VCaP (cell line): ENCODE measurements at regions not wholly inside any gene's neighbourhood (a gene's known extent, or its start where the extent isn't known, plus 50 kb on each side); places are given as distances from the start of the nearest gene placed in this dataset.

Experiments used
- H3K27ac ChIP-seq: fragments of 450-650 bp; 2 replicates; pipeline ENCODE4 v1.5.1; 2017
- TF ChIP-seq, protein P1 (sequence below): fragments of 450-650 bp; conservative IDR thresholded peaks from 2 replicates; pipeline ENCODE4 v1.5.1; 2017; ENCODE audit warnings: mild to moderate bottlenecking, moderate library complexity

DNA sequence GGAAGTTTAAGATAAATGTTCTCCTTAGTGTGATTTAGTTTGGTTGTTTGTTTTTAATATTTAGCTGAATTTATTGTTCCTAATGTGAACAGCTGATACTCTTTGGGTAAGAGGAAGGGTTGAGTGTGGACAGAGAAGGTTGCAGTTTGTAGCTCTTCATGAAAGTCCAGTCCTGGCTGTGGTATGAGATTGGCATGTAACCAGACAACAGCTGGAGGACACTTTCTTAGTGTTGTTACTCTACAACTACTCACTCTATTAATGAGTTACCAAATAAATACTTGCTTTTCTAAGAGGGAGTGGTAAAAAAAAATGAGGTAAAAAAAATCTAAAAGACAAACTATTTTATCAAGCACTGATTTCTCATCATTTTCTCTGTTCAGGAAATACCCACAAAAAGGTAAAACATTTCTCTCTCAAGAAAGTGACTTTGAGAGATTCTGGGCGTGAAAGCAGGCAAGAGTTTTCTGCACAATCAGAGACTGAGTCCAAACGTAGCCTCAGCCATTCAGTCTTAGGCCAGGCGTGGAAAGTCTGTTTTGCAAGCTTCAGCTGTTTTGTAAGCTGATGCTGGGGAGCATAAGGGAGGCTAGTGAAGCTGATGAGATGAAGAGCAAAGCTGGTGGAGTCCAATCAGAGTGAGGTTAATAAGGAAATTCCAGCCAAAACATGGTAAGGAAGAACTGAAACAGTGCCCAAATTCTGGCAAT, 138.5 kb upstream of the ARPP21 start:
- TF ChIP-seq, protein P1, sequence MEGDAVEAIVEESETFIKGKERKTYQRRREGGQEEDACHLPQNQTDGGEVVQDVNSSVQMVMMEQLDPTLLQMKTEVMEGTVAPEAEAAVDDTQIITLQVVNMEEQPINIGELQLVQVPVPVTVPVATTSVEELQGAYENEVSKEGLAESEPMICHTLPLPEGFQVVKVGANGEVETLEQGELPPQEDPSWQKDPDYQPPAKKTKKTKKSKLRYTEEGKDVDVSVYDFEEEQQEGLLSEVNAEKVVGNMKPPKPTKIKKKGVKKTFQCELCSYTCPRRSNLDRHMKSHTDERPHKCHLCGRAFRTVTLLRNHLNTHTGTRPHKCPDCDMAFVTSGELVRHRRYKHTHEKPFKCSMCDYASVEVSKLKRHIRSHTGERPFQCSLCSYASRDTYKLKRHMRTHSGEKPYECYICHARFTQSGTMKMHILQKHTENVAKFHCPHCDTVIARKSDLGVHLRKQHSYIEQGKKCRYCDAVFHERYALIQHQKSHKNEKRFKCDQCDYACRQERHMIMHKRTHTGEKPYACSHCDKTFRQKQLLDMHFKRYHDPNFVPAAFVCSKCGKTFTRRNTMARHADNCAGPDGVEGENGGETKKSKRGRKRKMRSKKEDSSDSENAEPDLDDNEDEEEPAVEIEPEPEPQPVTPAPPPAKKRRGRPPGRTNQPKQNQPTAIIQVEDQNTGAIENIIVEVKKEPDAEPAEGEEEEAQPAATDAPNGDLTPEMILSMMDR = no peak
- H3K27ac ChIP-seq = no peak overlapping the region

DNA sequence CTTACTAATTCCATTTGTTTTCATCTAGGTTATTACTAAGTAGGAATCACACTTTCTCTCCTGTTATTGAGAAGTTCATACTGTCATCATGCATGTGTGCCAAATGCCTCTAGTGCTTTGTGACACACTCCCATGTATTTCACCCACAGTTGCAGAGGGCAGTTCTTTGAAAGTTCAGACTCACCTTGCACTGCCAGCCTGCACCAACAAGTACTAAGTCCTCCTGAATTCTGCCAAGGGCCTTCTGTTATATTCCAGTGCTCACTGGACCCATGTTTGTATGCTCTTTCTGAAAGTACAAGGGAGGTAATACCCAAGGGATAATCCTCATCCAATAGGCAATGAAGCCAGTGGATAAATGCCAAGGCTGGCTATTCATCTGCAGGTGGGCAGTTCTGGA, 136.6 kb upstream of the ARPP21 start:
- TF ChIP-seq, protein P1 = no peak
- no peak overlapping the region for H3K27ac ChIP-seq

GRCh38 chr3:35505181-35505580, 134.1 kb upstream of the ARPP21 start:
- TF ChIP-seq, protein P1 = no peak
- H3K27ac ChIP-seq = no peak overlapping the region

GRCh38 chr3:35505772-35506171, 133.6 kb upstream of the ARPP21 start:
- H3K27ac ChIP-seq = no peak overlapping the region
- TF ChIP-seq, protein P1 = no peak

GRCh38 chr3:35519936-35520335, 119.4 kb upstream of the ARPP21 start:
- TF ChIP-seq, protein P1 = no peak
- H3K27ac ChIP-seq = no peak overlapping the region

DNA sequence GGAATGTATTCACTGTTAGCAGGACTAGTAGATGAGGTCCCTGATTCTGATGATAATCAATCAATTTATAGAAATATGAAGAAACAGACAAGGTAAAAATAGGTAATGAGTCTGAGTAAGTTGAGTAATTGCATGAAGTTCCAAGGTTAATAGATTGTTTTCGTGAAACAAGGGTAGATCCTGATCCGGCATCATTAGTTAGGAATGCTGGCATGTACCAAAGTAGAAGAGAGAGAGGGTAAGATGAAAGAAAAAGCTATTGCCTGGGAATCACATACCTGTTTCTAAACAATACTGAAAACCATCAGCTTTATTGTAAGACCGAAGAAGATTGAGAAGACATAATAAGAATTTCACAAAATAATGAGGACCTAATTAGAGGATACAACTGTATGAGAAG, 118.1 kb upstream of the ARPP21 start:
- TF ChIP-seq, protein P1 = no peak
- no peak overlapping the region for H3K27ac ChIP-seq

GRCh38 chr3:35522450-35522849, 116.9 kb upstream of the ARPP21 start:
- H3K27ac ChIP-seq = no peak overlapping the region
- TF ChIP-seq, protein P1 = no peak
